ENCODE measurements at regions not wholly inside any gene's neighbourhood (a gene's known extent, or its start where the extent isn't known, plus 50 kb on each side); places are given as distances from the start of the nearest gene placed in this dataset.

GRCh38 chr2:198706476-198707082 lies 751.2 kb downstream of the SATB2 start:
- no peak for DNase-seq (ENCODE audit: low read depth, low spot score)

DNA sequence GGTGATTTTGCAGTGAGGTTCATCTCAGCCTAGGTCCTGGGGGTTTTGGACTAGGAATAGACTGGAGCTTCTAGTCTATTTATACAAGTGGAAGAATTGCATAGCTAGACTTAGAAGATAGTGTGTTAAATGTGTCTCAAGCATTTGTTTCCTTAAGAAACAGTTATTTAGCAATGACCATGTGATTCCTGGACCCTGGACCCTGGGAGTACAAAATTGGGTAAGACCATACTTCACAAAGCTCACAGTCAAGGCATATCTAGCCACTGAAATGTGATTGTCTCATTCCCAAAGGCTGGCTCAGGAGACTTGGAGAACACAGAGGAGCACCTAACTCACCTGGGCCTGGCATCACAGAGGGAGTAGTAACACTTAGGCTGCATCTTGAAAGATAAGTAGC lies 754.5 kb downstream of the SATB2 start:
- DNase-seq (ENCODE audit: low read depth, low spot score) = no peak

GRCh38 chr2:198702796-198703195 lies 754.9 kb downstream of the SATB2 start:
- DNase-seq (ENCODE audit: low read depth, low spot score) = no peak

- no peak for DNase-seq (ENCODE audit: low read depth, low spot score)
These were observed 756.3 kb downstream of the SATB2 start for GRCh38 chr2:198701481-198701880.

- no peak for DNase-seq (ENCODE audit: low read depth, low spot score)
These were observed 757.4 kb downstream of the SATB2 start for GRCh38 chr2:198700319-198700718.

DNA sequence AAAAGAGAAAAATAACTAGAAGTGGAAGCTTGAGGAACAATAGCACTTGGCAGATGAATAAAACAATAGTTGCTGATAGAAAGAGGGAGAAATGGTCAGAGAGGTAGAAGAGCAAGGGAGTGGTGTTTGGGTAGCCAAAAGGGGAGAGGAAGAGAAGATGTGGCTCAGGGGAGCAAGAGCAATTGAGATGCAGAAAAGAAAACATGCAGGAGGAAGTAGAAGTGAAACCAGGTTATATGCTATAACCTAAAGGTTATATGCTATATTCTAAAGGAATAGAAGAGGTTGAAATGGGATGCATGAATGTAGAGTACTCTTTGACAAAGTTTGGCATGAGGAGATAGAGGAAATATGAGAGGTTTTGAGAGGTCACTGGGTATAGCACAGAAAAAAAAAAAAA lies 759.5 kb downstream of the SATB2 start:
- DNase-seq (ENCODE audit: low read depth, low spot score) = no peak

DNA sequence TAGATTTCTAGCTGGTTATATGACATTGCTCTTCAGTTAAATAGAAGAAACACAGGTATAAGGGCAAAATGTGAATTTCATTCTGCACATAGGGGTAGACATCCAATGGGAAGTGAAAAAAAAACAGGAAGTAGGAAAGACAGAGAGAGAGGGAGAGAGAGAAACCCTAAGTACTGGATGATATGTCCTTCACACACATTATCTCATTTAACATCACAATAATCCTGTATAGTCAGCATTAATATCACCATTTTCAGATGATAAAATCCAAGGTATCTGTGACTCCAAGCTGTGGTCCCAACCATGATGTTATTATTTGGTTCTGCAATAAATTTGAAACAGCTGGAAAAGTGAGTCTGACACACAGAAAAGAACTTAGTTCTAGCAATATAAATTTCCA lies 759.9 kb downstream of the SATB2 start:
- no peak for DNase-seq (ENCODE audit: low read depth, low spot score)

- DNase-seq (ENCODE audit: low read depth, low spot score) = no peak
These were observed 760.5 kb downstream of the SATB2 start for GRCh38 chr2:198697218-198697617.

DNA sequence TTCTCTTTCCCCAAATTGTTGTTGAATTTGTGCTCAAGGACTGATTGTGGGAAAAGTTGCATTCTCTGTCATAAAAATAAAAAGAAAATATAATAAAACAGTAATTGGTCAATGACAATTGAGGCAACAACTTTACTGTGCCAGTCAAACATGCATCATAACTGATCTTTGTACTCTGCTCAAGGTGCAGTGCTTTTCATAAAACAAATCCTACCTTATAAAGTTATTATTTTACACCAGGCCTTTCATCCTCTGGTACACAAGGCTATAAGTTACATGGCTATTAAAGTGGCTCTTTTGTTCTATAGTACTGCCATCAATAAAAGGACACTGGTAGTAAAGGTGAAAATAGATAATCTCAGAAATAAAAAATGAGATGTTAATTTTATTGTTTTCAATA lies 761.9 kb downstream of the SATB2 start:
- DNase-seq (ENCODE audit: low read depth, low spot score) = no peak

GRCh38 chr2:198692907-198693510 lies 764.7 kb downstream of the SATB2 start:
- no peak for DNase-seq (ENCODE audit: low read depth, low spot score)

GRCh38 chr2:198691236-198691635 lies 766.5 kb downstream of the SATB2 start:
- no peak for DNase-seq (ENCODE audit: low read depth, low spot score)

DNA sequence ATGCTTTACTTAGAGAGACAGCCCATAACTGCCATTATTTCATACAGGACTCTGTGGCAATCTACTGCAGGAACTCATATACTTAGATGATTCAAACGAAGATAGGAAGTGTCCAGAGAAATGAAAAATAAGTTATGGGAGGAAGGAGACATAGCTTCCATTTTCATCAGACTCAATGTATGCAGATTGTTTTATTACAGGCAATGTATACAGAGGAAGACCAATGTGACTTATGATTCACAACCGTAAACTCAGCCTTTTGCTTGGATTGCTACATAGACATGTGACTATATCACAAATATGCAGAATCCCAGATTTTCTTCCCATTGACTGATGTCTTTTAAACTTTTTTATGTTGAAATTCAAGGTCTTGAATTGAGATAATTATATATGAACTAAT lies 793.4 kb downstream of the SATB2 start:
- DNase-seq (ENCODE audit: low read depth, low spot score) = no peak

DNA sequence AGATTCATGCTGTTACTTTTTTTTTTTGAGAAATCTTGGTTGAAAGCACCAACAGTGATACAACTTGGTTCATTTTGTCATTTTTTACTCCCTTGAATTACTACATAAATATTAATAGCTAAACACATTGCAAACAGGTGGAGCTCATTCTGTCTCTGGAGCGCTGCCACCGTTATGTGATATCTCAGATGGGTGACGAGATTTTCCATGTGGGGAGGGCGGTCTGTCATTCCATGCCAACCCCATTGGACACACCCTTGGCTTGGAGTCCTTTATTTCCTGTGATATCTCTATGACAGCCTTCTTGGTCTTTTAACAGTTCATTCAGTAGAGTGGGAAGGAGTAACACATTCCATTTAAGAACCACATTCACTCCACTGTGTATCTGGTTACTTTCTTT lies 794.8 kb downstream of the SATB2 start:
- DNase-seq (ENCODE audit: low read depth, low spot score) = no peak

DNA sequence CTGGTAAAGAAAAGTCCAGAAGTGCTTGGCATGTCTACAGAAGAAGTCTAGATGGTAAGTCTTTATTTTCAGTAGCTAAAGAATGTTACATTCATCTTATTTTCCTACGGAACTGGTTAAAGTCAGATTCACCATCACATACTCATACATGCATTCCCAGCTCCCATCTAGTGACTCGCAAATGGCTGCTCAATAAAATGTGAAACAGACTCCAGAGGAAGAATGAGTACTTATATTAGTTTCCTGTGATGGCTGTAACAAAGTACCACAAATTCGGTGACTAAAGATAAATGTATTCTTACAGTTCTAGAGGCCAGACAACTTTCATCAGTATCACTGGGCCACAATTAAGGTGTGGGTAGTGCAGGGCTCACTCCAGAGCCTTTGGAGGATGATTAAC lies 797.2 kb downstream of the SATB2 start:
- DNase-seq (ENCODE audit: low read depth, low spot score) = no peak

DNA sequence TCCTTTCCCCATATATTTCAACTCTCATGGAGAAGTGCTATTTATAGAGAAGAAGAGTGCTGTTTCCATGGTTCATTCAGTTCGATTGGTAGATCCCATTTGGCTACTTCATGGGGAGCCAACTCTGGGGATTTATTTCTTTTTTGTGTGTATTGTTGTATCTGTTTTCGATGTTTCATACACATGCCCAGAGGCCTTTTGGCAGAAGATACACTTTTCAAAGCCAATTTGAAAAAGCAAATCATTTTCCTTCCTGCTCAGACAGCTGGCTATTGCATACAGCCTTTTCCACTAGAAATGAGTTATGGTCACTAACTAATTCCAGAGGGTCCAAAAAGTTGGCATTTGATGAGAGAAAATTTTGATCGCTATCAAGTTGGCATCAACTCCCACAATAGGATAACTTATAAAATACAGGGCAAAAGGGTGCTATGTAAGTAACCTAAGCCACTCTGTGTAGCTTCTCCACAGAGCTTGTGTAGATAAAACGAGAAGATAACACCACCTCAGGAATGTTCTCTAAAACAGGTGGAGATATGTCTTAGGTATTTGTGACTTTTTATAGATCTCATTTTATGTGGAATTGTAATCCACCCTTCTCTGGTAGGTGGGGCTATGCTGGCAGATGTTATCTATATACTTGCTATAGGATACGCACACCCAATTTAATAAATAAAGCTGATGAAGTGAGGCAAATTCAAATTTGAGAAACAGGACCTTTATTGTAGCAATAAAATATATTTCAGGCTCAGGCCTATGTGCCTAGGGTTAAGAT lies 798.5 kb downstream of the SATB2 start:
- DNase-seq (ENCODE audit: low read depth, low spot score) = no peak

DNA sequence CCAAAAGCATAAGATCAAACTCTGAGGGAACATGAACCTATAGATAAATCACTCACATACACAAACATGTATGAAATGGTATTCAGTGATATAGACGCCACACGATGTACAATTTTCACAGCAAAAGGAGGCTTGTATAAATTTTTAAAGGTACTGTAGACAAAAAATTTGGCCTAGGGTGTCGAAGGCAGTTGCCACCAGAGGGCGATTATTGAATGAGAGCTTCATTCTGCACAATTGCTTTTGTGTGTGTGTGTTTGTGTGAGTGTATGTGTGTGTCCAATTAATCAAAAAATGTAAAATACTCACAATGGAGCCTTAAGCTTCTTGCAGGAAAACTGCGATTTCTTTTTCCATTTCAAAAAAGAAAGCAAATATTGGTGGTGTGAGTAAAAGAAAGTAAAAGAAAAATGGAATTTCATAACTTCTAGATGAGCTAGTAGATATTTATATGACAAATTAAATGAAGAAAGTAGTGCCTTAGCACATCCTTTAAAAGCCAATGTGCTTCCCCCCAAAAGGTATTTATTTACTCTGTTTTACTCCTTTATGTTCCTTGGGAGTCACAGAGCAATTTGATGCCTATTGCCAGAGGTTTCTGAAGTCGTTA lies 800.1 kb downstream of the SATB2 start:
- DNase-seq (ENCODE audit: low read depth, low spot score) = no peak

- no peak for DNase-seq (ENCODE audit: low read depth, low spot score)
These were observed 800.9 kb downstream of the SATB2 start for GRCh38 chr2:198656869-198657268.

- DNase-seq (ENCODE audit: low read depth, low spot score) = no peak
These were observed 803.1 kb downstream of the SATB2 start for GRCh38 chr2:198654646-198655045.

GRCh38 chr2:198653311-198653710 lies 804.4 kb downstream of the SATB2 start:
- no peak for DNase-seq (ENCODE audit: low read depth, low spot score)

- no peak for DNase-seq (ENCODE audit: low read depth, low spot score)
These were observed 805.3 kb downstream of the SATB2 start for GRCh38 chr2:198652461-198652860.

DNA sequence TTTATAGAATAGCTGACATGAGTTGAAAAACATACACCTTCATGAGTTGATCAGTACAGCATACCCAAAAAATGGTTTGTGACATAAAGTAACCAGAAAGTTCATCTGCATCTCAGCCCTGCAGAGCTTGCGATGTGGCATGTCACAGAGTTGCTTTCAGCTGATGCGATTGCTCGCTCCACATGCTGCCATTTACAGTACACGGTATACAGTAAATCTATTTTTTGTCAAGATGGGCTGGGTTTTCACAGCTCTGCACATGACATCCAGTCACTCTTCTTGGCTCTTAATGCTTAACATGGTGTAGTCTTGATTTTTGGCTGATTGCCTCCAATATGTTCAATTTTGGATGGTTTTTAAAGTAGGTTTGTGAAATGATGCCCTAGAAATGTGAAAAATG lies 811.9 kb downstream of the SATB2 start:
- no peak for DNase-seq (ENCODE audit: low read depth, low spot score)

GRCh38 chr2:198641161-198641560 lies 816.6 kb downstream of the SATB2 start:
- no peak for DNase-seq (ENCODE audit: low read depth, low spot score)

GRCh38 chr2:198640463-198640862 lies 817.3 kb downstream of the SATB2 start:
- DNase-seq (ENCODE audit: low read depth, low spot score) = no peak

Measured in iPS DF 19.7 (cell line).